Upper lobe of left lung (tissue), 4 donors: ENCODE measurements at regions not wholly inside any gene's neighbourhood (a gene's known extent, or its start where the extent isn't known, plus 50 kb on each side); places are given as distances from the start of the nearest gene placed in this dataset.

Experiments
- POLR2A ChIP-seq, 4 donors: fragments of 450-650 bp; IDR thresholded peaks; one replicate each; pipeline ENCODE4 v1.5.1; 2016 to 2017; ENCODE audit warnings: antibody characterized with exemption in 4 of 4, mild to moderate bottlenecking in 2 of 4
- POLR2AphosphoS5 ChIP-seq, 2 donors: sonication (generic); formaldehyde crosslinking; IDR thresholded peaks; one replicate each; pipeline ENCODE4 v1.5.1; 2017; ENCODE audit warnings: antibody characterized with exemption in 2 of 2
- TF ChIP-seq, protein P1 (sequence below), 6 experiments: fragments of 450-650 bp in 4 of 6; fragments of 200-600 bp in 2 of 6; sonication (generic) in 2 of 6; IDR thresholded peaks; one replicate each; pipeline ENCODE4 v1.5.1; 2016 to 2019; ENCODE audit warnings: antibody characterized with exemption in 6 of 6

GRCh38 chr7:19969859-19970493, 196.6 kb upstream of the TMEM196 start:
- TF ChIP-seq, protein P1, sequence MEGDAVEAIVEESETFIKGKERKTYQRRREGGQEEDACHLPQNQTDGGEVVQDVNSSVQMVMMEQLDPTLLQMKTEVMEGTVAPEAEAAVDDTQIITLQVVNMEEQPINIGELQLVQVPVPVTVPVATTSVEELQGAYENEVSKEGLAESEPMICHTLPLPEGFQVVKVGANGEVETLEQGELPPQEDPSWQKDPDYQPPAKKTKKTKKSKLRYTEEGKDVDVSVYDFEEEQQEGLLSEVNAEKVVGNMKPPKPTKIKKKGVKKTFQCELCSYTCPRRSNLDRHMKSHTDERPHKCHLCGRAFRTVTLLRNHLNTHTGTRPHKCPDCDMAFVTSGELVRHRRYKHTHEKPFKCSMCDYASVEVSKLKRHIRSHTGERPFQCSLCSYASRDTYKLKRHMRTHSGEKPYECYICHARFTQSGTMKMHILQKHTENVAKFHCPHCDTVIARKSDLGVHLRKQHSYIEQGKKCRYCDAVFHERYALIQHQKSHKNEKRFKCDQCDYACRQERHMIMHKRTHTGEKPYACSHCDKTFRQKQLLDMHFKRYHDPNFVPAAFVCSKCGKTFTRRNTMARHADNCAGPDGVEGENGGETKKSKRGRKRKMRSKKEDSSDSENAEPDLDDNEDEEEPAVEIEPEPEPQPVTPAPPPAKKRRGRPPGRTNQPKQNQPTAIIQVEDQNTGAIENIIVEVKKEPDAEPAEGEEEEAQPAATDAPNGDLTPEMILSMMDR (IDR thresholded peaks at IDR 0.05): no peak
- TF ChIP-seq POLR2AphosphoS5 (IDR thresholded peaks at IDR 0.05) (no peak), POLR2A (IDR thresholded peaks at IDR 0.05) (no peak)
